A673 (cell line): ENCODE measurements at regions not wholly inside any gene's neighbourhood (a gene's known extent, or its start where the extent isn't known, plus 50 kb on each side); places are given as distances from the start of the nearest gene placed in this dataset.

ENCODE experiments used
- EZH2 ChIP-seq: fragments of 200-600 bp; sonication (generic); IDR thresholded peaks from 2 replicates; pipeline ENCODE4 v1.6.1; 2017; ENCODE audit warnings: borderline replicate concordance, low read depth, mild to moderate bottlenecking, mixed read lengths, antibody characterized with exemption, low read length; ENCODE audit not compliant: poor library complexity, severe bottlenecking
- TF ChIP-seq, protein P1 (sequence below): fragments of 300-800, 200-600 bp; sonication (generic); conservative IDR thresholded peaks from 2 replicates; pipeline ENCODE4 v1.5.1; 2017; ENCODE audit warnings: low read depth, mild to moderate bottlenecking, antibody characterized with exemption, low read length, moderate library complexity, mixed read lengths

GRCh38 chr15:66928101-66928500, 137.3 kb upstream of the SMAD3 start:
- TF ChIP-seq, protein P1, sequence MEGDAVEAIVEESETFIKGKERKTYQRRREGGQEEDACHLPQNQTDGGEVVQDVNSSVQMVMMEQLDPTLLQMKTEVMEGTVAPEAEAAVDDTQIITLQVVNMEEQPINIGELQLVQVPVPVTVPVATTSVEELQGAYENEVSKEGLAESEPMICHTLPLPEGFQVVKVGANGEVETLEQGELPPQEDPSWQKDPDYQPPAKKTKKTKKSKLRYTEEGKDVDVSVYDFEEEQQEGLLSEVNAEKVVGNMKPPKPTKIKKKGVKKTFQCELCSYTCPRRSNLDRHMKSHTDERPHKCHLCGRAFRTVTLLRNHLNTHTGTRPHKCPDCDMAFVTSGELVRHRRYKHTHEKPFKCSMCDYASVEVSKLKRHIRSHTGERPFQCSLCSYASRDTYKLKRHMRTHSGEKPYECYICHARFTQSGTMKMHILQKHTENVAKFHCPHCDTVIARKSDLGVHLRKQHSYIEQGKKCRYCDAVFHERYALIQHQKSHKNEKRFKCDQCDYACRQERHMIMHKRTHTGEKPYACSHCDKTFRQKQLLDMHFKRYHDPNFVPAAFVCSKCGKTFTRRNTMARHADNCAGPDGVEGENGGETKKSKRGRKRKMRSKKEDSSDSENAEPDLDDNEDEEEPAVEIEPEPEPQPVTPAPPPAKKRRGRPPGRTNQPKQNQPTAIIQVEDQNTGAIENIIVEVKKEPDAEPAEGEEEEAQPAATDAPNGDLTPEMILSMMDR = no peak
- TF ChIP-seq EZH2 = no peak
